Activated CD4-positive, alpha-beta T cell treated with anti-CD3 and anti-CD28 coated beads, Interleukin-10, Interleukin-2, amounts not matched to agents 100 ng/mL and 50 ng/mL, durations not matched to agents 16 hours and 8 hours (primary cell): ENCODE measurements at regions not wholly inside any gene's neighbourhood (a gene's known extent, or its start where the extent isn't known, plus 50 kb on each side); places are given as distances from the start of the nearest gene placed in this dataset.

Experiments
- DNase-seq: peaks from one replicate; pipeline ENCODE4 v3.0.0-alpha.2; 2020

GRCh38 chr5:74422030-74422429, 218.5 kb downstream of the ENC1 start:
- no peak for DNase-seq

DNA sequence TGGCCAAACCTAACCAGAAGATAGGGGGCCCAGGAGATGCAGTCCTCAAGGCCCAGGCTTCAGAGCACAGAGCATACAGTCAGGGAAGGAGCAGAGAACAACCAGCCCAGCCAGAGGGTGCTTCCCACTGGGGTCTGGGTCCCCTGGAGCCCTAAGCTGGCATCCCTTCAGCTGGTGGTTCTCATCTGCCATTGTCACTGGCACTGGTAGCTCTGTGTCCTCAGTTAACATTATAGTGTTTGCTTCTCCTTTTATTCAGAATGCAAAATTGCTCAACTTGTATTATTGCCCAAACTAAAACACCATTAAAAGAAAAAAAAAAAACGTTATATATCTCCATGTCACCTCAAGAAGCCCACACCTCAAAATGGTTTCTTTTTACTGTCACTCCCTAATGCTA, 219.2 kb downstream of the ENC1 start:
- DNase-seq = no peak

GRCh38 chr5:74420947-74421346, 219.6 kb downstream of the ENC1 start:
- no peak for DNase-seq

- no peak for DNase-seq
These were observed 220.3 kb downstream of the ENC1 start for GRCh38 chr5:74420220-74420619.

DNA sequence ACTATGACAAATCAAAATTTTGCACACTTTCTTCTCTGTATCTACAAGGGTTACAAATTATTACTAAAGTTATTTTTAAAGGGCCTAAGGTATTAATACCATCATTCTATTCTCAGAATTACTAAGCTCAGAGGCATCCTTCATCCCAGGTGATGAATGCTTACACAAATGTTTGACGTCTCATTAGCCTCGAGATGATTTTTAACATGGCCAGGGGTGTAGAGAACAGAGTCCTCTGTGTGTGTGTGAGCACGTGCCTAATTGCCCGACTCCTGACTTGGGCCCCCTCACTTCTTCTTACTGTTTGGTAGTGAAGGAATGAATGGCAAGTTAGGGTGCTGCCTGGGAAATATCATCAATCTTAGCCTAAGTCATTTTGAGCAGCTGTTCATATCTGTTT, 221.1 kb downstream of the ENC1 start:
- no peak for DNase-seq

DNA sequence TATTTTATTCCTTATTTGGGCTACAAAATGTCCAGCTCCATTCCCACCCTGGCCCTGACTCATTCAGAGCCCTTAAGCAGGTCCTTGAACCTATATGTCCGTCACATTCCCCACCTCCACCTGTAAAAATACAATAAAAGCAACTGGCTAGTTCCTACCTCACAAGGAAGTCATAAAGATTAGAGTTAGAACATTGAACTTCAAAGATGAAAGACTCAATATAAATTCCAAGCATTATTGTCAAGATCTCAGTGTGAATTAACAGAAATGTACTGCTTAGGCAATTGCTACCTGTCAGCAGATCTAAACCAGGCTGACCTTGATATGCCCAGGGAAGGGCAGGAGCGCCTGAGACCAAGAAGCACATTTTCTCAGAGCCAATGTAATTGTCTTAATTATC, 221.8 kb downstream of the ENC1 start:
- DNase-seq = no peak

DNA sequence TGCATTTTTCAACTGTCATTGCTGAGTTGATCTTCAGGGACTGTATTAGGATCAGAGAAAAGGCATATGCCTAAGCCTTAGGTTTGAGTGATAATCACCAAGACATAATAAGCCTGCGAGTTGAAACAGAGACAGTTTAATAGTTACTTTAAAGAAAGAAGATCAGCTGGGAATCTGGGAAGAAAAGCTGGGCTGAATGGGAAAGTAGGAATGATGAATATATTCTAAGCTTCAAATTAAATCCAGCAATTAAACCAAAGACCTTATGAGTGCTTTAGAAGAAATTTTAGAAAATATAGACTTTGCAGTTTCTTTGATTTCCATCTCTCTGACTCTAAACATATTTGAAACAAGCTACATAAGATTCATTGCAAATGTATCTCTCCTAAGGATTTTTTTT, 222.3 kb downstream of the ENC1 start:
- no peak for DNase-seq

- DNase-seq = no peak
These were observed 224.8 kb downstream of the ENC1 start for GRCh38 chr5:74415695-74416102.

DNA sequence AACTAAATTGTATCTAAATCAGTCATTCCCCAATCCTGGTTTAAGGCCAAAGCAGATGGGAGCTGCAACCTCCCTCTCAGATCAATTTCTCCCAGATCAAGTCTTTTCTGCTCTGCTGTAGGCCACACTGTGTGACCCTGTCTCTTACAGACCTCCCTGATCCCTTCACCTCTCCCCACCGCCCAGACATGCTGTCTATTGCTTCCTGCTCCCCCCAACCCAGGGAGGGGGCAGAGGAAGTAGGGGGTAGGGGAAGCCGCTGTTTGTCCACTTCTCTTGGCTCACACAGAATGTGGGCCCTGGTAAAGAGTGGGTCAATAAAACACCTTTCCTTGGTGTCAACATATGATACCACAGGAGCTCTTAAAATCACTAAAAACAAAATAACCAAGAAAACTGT, 226.3 kb downstream of the ENC1 start:
- DNase-seq = no peak

GRCh38 chr5:74413403-74414048, 227.0 kb downstream of the ENC1 start:
- no peak for DNase-seq

DNA sequence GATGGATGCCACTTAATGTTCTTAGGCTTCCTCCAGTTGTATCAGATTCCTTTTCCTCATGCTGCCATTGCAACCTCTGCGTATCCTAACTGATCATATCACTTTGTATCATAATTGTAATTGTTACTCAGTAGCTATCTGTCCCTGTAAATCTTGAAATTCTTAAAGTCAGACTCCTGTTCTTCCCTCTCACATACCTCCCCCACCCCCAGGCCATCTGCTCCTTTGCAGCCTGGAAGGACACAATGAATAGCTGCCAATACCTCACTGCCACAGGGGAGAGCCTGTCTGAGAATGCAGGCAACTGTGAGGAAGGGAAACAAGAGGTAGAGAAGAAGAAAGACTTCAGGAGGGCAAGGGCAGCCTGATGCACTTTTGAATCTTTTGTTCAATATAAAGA, 228.5 kb downstream of the ENC1 start:
- DNase-seq = no peak

DNA sequence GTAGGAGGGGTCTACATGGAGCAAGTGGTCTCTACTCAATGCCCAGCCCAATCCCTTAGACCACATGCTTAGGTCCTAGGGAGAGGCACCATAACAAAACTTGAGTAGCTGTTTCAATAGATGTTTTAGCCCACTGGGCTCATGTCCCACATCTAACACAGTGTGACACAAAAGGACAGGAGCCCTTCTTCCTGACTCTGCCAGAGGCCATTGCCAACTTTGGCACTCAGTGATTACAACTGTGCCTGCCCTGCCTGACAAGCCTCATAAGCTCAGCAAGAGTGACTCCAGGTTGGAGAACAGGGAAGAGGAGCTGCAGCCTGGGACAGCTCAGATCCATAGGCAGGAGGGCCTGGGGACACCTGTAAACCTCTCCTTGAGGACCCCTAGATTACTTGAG, 230.8 kb downstream of the ENC1 start:
- DNase-seq = no peak

DNA sequence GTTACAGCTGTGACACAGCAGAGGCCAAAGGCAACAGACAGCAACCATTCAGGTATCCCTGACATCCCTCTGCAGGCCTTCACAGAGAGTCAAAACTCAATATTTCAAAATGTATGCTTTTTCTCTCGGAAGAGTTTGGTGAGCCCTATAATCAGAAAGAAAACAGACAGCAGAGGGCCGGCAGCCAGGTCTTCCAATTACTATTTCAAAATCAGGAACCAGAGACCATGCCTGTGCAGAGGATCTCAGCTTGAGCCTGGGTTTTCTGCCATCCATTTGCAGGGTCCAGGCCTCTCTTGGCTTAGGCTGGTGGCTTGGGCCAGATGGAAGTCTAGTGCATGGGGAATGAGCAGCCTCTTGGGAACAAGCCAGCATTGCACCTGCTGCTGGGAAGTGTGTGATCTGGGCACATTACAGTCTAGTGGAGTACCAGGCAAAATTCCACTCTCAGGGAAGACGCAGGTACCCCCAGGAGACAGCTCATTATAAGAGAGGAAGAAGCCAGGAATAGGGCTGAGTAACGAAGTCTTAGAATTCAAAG, 231.3 kb downstream of the ENC1 start:
- DNase-seq = no peak

DNA sequence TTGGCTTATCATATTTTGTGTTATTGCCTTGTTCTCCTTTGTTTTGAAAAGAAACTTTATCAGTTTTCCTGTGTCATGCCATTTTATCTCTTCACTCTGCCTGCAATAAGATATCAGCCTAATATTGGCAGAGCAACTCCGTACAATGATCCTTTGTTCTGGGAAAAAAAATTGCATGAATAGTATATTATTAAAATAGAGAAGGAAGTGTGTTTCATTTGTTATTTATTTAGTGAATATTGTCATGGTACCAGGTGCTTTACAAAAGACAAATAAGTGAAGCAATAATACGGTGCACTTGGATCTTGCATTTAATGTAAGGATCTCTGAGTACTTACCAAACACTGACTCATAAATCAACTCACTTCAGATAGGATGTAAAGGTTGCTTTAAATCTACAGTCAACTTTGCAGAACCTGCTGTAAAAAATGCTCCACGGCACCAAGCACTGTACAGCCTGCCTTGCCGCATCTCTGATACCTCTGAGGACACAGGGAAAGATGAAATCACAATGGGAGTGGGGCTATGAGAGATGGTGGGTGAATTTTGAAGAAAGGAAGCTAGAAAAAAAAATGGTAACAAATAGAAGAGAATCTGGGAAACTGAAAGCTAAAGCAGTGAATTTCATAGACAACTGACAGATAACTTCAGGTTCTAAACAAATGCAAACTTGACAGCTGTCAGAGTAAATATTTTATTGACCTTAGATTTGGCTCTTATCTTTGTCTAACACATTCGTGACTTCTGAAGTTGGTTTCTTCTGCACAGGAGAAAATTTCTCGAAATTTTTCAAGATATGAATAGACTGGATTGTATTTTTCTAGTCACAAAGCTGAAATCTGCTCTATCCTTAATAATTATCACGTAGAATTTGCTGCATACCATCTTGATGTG, 232.1 kb downstream of the ENC1 start:
- no peak for DNase-seq

GRCh38 chr5:74407701-74408100, 232.8 kb downstream of the ENC1 start:
- DNase-seq = no peak

- DNase-seq = no peak
These were observed 233.7 kb downstream of the ENC1 start for GRCh38 chr5:74406844-74407243.

DNA sequence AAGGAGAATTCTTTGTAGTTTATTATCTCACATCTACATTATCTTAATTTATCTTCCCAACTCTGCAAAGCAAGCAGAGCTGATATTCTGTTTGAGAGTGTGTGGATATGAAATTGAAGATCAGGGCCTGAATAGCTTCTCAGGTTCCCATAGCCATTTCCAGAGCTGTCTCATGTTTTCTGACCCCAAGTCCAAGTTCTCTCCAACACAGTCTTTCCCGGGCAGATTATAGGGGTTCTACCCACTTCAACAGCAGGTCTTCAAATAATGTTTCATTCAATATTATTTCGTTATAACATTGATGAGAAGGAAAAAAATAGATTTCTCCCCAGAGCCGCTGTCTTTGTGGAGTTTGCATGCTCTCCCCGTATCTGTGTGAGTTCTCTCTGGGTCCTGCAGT, 234.9 kb downstream of the ENC1 start:
- DNase-seq = no peak

GRCh38 chr5:74404574-74405508, 235.7 kb downstream of the ENC1 start:
- no peak for DNase-seq

DNA sequence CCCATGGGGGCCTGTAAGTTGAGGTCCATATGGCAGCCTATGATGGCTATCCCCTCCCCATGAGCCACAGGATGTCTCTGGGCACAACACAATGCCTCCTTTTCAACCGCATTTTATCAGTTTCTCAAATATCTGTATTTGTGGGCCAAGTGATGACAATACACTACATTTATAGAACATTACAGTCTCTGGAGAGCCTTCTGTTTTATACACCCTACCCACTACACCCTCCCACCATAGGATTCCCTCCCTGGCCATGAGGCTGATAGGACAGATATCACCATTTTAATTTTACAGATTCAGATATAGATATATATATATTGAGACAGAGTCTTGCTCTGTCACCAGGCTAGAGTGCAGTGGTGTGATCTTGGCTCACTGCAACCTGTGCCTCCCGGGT, 236.8 kb downstream of the ENC1 start:
- no peak for DNase-seq

DNA sequence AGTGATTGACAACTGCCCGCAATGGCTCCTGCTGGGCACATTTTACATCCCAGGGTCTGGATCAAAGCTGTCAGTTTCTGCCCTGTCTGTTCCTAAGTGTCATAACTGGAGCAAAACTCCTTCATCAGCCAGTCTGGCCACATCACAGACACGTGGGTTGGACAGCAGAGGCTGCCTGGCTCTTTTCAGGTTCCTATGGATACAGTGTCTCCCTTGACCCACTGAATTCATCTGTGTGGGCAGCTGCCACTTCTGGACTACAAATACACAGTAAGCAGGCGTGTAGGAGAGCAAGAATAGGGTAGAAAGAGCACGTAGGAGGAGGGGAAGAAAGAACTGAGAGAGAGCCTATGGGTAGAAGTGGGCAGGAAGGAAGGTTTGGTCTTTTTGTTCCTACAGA, 238.0 kb downstream of the ENC1 start:
- no peak for DNase-seq

DNA sequence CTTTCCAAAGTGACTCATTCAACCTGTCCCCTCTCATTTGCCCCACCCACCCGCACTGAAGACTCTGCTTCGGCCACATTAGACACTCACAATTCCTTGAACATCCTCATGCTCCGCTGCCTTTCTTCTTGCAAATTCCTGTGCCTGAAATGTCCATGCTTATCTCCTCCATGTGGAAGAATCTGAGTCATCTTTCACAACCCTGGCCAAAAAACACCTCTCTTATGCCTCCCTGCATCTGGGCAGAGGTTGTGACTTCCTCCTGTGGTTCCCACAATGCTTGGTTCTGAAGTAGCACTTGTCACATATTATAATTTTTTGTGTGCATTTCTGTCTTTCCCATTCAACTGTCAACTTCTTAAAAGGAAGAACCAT, 238.6 kb downstream of the ENC1 start:
- DNase-seq = no peak

DNA sequence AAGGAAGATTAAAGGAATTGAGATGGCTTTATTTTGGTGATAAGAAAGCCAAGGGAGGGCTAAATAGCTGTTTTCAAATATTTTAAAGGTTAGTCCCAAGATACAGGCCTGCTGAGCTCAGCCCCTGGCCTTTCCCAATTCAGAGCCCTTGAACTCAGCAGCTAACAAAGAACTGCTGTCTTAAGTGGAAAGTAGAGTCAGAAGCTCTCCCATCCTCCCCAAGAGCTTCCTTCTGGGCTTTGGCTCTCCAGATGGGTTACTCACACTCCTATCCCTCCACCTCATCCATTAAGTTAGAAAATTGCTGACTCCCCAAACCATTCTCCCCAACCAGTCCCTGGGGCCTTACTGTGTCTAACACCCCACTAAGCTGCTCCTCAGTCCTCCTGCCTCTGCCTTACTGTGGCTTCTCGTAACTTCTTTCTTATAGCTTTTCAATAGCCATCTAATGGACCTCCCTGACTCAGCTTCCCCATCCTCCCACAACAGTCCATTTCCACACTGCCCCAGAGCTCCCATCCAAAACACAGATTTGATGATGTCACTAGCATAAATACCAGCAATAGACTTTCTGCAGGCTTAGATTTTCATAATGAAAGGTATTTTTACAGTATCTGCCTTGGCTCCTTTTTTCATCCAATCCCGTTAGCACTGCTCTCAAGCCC, 239.1 kb downstream of the ENC1 start:
- DNase-seq = no peak

DNA sequence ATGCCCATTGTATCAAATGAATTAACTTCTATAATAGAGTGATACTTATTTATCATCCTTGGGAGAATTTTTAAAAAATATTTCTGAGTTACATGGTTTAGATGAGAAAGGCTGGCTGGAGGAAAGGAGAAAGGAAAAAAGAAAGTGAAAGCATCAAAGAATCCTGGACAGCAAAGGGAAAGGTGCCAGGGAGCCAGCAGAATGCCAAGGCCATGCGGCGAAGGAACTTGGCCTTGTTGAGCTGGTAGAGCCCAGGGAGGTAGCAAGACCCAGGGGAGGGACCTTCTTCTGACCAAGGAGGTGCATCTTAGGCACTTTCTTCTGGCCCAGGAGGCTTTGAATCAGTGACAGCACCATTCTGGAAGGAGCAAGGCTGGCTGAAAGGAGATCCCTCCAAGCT, 240.5 kb downstream of the ENC1 start:
- no peak for DNase-seq
